ENCODE measurements at regions not wholly inside any gene's neighbourhood (a gene's known extent, or its start where the extent isn't known, plus 50 kb on each side); places are given as distances from the start of the nearest gene placed in this dataset.
A peak's percentile ranks its signal among the peaks of the same experiment; 100 is the strongest.

- Histone ChIP-seq H3K27me3 (ENCODE audit: insufficient read depth) (no peaks in the 10 kb centered on the region), H3K4me3 (no peak overlapping the region), H2AFZ (0 out of 2 replicates have a peak overlapping the region, but pooled peaks have one; percentile 18), H3K9me2 (ENCODE audit: insufficient read depth) (peaks cover 6% of the 10 kb centered on the region; the same call in 1 of the 2 replicates), H4K20me1 (replicated peaks; ENCODE audit: insufficient read depth) (no peaks in the 10 kb centered on the region), H3K27ac (ENCODE audit: low read depth) (no peak overlapping the region), H3F3A (replicated peaks; ENCODE audit: low read depth) (no peaks in the 10 kb centered on the region), H3K36me3 (ENCODE audit: insufficient read depth) (no peaks in the 10 kb centered on the region), H3K79me2 (replicated peaks; ENCODE audit: insufficient read depth) (no peaks in the 10 kb centered on the region), H3K4me1 (ENCODE audit: insufficient read depth) (peaks cover 21% of the 10 kb centered on the region), H3K4me2 (no peak overlapping the region)
- Mint-ChIP-seq H3K36me3 (ENCODE audit: low read depth) (0 out of 3 replicates have a peak, but pooled peaks cover 3% of the 10 kb centered on the region), H3K4me3 (no peak overlapping the region), H3K27ac (no peak overlapping the region), H3K4me1 (peaks cover 32% of the 10 kb centered on the region), H3K27me3 (ENCODE audit: insufficient read depth, low read depth, poor library complexity) (no peaks in the 10 kb centered on the region), H3K9me3 (peaks cover 4% of the 10 kb centered on the region; the same call in 2 of the 3 replicates)
- no peak for TF ChIP-seq POLR2AphosphoS5 (IDR thresholded peaks at IDR 0.05; ENCODE audit: low read depth)
- TF ChIP-seq CTCF (conservative IDR thresholded peaks at IDR 0.05; ENCODE audit: low read depth in 2 of 2) = no peak
- TF ChIP-seq ETS1 (IDR thresholded peaks at IDR 0.05) = no peak
- TF ChIP-seq ZNF331 (CRISPR knock-in tag; IDR thresholded peaks at IDR 0.05; ENCODE audit: low read depth) = no peak
- no peak for TF ChIP-seq EZH2 (IDR thresholded peaks at IDR 0.05; ENCODE audit: low read depth, unreplicated experiment)
- TF ChIP-seq ZNF114 (CRISPR knock-in tag; IDR thresholded peaks at IDR 0.05) = no peak
- TF ChIP-seq CREB1 (CRISPR knock-in tag; IDR thresholded peaks at IDR 0.05; ENCODE audit: low read depth) = no peak
- no peak for TF ChIP-seq ZNF462 (CRISPR knock-in tag; IDR thresholded peaks at IDR 0.05)
- TF ChIP-seq REST (IDR thresholded peaks at IDR 0.05; ENCODE audit: unreplicated experiment) = no peak
- ATAC-seq (no peak), DNase-seq (ENCODE audit: low spot score) (no peak)
Measured at GRCh38 chr16:52872731-52873130, 180.0 kb downstream of the CHD9NB start.

Data from GM23338 (cell line).